GM12874 (cell line): ENCODE measurements at regions not wholly inside any gene's neighbourhood (a gene's known extent, or its start where the extent isn't known, plus 50 kb on each side); places are given as distances from the start of the nearest gene placed in this dataset.

Source experiments
- TF ChIP-seq, protein P1 (sequence below): IDR thresholded peaks from 2 replicates; pipeline ENCODE4 v1.5.1; 2011; ENCODE audit warnings: low read depth, mild to moderate bottlenecking, control low read depth, low read length, moderate library complexity; ENCODE audit not compliant: insufficient read depth

GRCh38 chr9:13505797-13506196 is 226.3 kb upstream of the MPDZ start:
- TF ChIP-seq, protein P1, sequence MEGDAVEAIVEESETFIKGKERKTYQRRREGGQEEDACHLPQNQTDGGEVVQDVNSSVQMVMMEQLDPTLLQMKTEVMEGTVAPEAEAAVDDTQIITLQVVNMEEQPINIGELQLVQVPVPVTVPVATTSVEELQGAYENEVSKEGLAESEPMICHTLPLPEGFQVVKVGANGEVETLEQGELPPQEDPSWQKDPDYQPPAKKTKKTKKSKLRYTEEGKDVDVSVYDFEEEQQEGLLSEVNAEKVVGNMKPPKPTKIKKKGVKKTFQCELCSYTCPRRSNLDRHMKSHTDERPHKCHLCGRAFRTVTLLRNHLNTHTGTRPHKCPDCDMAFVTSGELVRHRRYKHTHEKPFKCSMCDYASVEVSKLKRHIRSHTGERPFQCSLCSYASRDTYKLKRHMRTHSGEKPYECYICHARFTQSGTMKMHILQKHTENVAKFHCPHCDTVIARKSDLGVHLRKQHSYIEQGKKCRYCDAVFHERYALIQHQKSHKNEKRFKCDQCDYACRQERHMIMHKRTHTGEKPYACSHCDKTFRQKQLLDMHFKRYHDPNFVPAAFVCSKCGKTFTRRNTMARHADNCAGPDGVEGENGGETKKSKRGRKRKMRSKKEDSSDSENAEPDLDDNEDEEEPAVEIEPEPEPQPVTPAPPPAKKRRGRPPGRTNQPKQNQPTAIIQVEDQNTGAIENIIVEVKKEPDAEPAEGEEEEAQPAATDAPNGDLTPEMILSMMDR = no peak

- TF ChIP-seq, protein P1 = no peak
These were observed 224.1 kb upstream of the MPDZ start for GRCh38 chr9:13503599-13503998.

- TF ChIP-seq, protein P1 = no peak
These were observed 223.0 kb upstream of the MPDZ start for GRCh38 chr9:13502484-13502883.

GRCh38 chr9:13501018-13501417 is 221.5 kb upstream of the MPDZ start:
- TF ChIP-seq, protein P1 = no peak

GRCh38 chr9:13500034-13500433 is 220.5 kb upstream of the MPDZ start:
- TF ChIP-seq, protein P1 = no peak

DNA sequence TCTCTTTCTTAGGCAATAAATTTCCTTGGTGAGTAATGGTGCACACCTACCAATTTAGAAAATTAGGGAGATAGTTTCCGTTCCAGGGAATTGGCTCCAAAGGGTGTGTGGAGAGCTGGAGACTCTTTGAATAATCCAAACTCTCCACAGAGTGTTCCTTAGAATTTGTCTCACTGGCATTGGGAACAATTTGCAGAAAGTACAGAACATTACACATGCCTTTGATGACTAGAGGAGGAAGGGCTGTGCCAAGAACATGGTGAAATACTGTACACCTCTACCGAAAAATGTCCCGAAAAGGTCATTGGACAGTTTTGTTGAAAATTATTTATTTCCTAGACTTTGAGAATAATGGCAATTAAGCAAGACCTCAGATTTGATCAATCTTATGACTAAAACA is 214.2 kb upstream of the MPDZ start:
- TF ChIP-seq, protein P1 = no peak

- TF ChIP-seq, protein P1 = no peak
These were observed 212.3 kb upstream of the MPDZ start for GRCh38 chr9:13491493-13492424.
